ENCODE measurements at regions not wholly inside any gene's neighbourhood (a gene's known extent, or its start where the extent isn't known, plus 50 kb on each side); places are given as distances from the start of the nearest gene placed in this dataset.

- TF ChIP-seq CTCF (conservative IDR thresholded peaks at IDR 0.05; ENCODE audit: control insufficient read depth, insufficient read depth, low read depth, low read length): no peak
- H3K4me3 ChIP-seq (ENCODE audit: control insufficient read depth, low read depth, low read length): no peak overlapping the region
- DNase-seq (ENCODE audit: low read depth): peak; percentile 66
Measured at GRCh38 chr2:188701836-188702235, 272.3 kb upstream of the COL3A1 start.

- H3K4me3 ChIP-seq (ENCODE audit: control insufficient read depth, low read depth, low read length): no peak overlapping the region
- no peak for TF ChIP-seq CTCF (conservative IDR thresholded peaks at IDR 0.05; ENCODE audit: control insufficient read depth, insufficient read depth, low read depth, low read length)
- DNase-seq (ENCODE audit: low read depth): no peak
Measured at GRCh38 chr2:188705191-188705590, 269.0 kb upstream of the COL3A1 start.

- no peak for DNase-seq (ENCODE audit: low read depth)
- no peak overlapping the region for H3K4me3 ChIP-seq (ENCODE audit: control insufficient read depth, low read depth, low read length)
- TF ChIP-seq CTCF (conservative IDR thresholded peaks at IDR 0.05; ENCODE audit: control insufficient read depth, insufficient read depth, low read depth, low read length): no peak
Measured at GRCh38 chr2:188713961-188714360, 260.2 kb upstream of the COL3A1 start.

- no peak for TF ChIP-seq CTCF (conservative IDR thresholded peaks at IDR 0.05; ENCODE audit: control insufficient read depth, insufficient read depth, low read depth, low read length)
- H3K4me3 ChIP-seq (ENCODE audit: control insufficient read depth, low read depth, low read length): no peak overlapping the region
- peak; percentile 43 for DNase-seq (ENCODE audit: low read depth)
Measured at GRCh38 chr2:188720811-188721605, 253.2 kb upstream of the COL3A1 start.

GRCh38 chr2:188721784-188722183 is 252.4 kb upstream of the COL3A1 start:
- no peak overlapping the region for H3K4me3 ChIP-seq (ENCODE audit: control insufficient read depth, low read depth, low read length)
- TF ChIP-seq CTCF (conservative IDR thresholded peaks at IDR 0.05; ENCODE audit: control insufficient read depth, insufficient read depth, low read depth, low read length): no peak
- no peak for DNase-seq (ENCODE audit: low read depth)

GRCh38 chr2:188725746-188726360 is 248.3 kb upstream of the COL3A1 start:
- peak; percentile 41 for DNase-seq (ENCODE audit: low read depth)
- no peak overlapping the region for H3K4me3 ChIP-seq (ENCODE audit: control insufficient read depth, low read depth, low read length)
- TF ChIP-seq CTCF (conservative IDR thresholded peaks at IDR 0.05; ENCODE audit: control insufficient read depth, insufficient read depth, low read depth, low read length): no peak
